Spleen (tissue), 11 donors: ENCODE measurements at regions not wholly inside any gene's neighbourhood (a gene's known extent, or its start where the extent isn't known, plus 50 kb on each side); places are given as distances from the start of the nearest gene placed in this dataset.

ENCODE experiments used
- DNase-seq: peaks from one replicate; pipeline ENCODE4 v3.0.0-alpha.2; 2020
- H3K27ac ChIP-seq, 8 donors: fragments of 200-600 bp; sonication (generic) in 7 of 8; 1 replicate in 4 of 8; 2 replicates in 4 of 8; pipeline versions ENCODE4 v1.5.0 to v1.8.0; 2016 to 2021; ENCODE audit warnings: inconsistent platforms in 4 of 8, mild to moderate bottlenecking in 4 of 8, moderate library complexity in 1 of 8
- H3K27me3 ChIP-seq, 7 donors: fragments of 200-600 bp; sonication (generic) in 6 of 7; replicated peaks in 1 of 7; 1 replicate in 4 of 7; 2 replicates in 3 of 7; pipeline versions ENCODE4 v1.5.0 to v1.8.0; 2016 to 2021; ENCODE audit warnings: inconsistent platforms in 3 of 7, mild to moderate bottlenecking in 1 of 7
- H3K36me3 ChIP-seq, 6 donors: fragments of 200-600 bp; sonication (generic) in 5 of 6; 1 replicate in 4 of 6; 2 replicates in 2 of 6; pipeline versions ENCODE4 v1.5.0 to v1.8.0; 2016 to 2021; ENCODE audit warnings: inconsistent platforms in 2 of 6
- H3K4me1 ChIP-seq, 6 donors: fragments of 200-600 bp; sonication (generic) in 5 of 6; 1 replicate in 3 of 6; 2 replicates in 3 of 6; pipeline versions ENCODE4 v1.5.0 to v1.8.0; 2016 to 2021; ENCODE audit warnings: inconsistent platforms in 3 of 6
- H3K4me3 ChIP-seq, 8 donors: fragments of 200-600 bp; sonication (generic) in 7 of 8; 1 replicate in 4 of 8; 2 replicates in 4 of 8; pipeline versions ENCODE4 v1.5.0 to v1.8.0; 2016 to 2021; ENCODE audit warnings: inconsistent platforms in 4 of 8, mild to moderate bottlenecking in 4 of 8, moderate library complexity in 2 of 8
- H3K9me3 ChIP-seq, 8 donors: fragments of 200-600 bp; sonication (generic) in 7 of 8; 1 replicate in 4 of 8; 2 replicates in 4 of 8; pipeline versions ENCODE4 v1.5.0 to v1.8.0; 2016 to 2021; ENCODE audit warnings: inconsistent platforms in 4 of 8
- CTCF ChIP-seq, 11 experiments: fragments of 200-600 bp in 7 of 11; fragments of 450-650 bp in 4 of 11; sonication (generic) in 4 of 11; IDR thresholded peaks in 8 of 11; conservative IDR thresholded peaks in 3 of 11; 1 replicate in 7 of 11; 2 replicates in 4 of 11; pipeline versions ENCODE4 v1.4.0 to v1.8.0; 2016 to 2021; ENCODE audit warnings: antibody characterized with exemption in 11 of 11, inconsistent platforms in 4 of 11, mild to moderate bottlenecking in 1 of 11
- POLR2A ChIP-seq, 3 donors: fragments of 450-650 bp; IDR thresholded peaks; one replicate each; pipeline ENCODE4 v1.5.1; 2017; ENCODE audit warnings: antibody characterized with exemption in 3 of 3, mild to moderate bottlenecking in 1 of 3
- POLR2AphosphoS5 ChIP-seq, 3 donors: sonication (generic); formaldehyde crosslinking; IDR thresholded peaks; one replicate each; pipeline ENCODE4 v1.5.1; 2017; ENCODE audit warnings: antibody characterized with exemption in 3 of 3
- WGBS, 5 donors: extraction: QIAGEN DNeasy Blood & Tissue Kit in 3 of 5; methylation state at CpG; one replicate each; pipeline versions ENCODE4 v1.1.5 to v1.1.7; 2013 to 2018; 5-methylcytosine and 5-hydroxymethylcytosine counted together
- intact Hi-C: fragments of 100-400 bp; cut with DNase I; formaldehyde crosslinking; loops from one replicate; pipeline ENCODE4 v1.15.0; 2023; ENCODE audit warnings: low total_unique reads
- donor health status: healthy with polysubstance abuse.
- donor health status: DM: no; HTN: no; CAD: no; lungs with moderate emphysema.
- donor health status: DM: no; HTN: no; CAD: no.
- donor health status: Bipolar disorder and iron deficiency.
- donor health status: healthy.
- donor health status: DM: no; HTN: no; CAD: no.
- donor health status: DM: yes; HTN: yes; CAD: no.

- intact Hi-C loops, result no loop called here
- Histone ChIP-seq H3K27ac (no peak overlapping the region), H3K9me3 (no peaks in the 10 kb centered on the region), H3K27me3 (no peaks in the 10 kb centered on the region), H3K36me3 (no peaks in the 10 kb centered on the region), H3K4me3 (no peak overlapping the region), H3K4me1 (no peaks in the 10 kb centered on the region)
- DNase-seq, result no peak
- TF ChIP-seq POLR2AphosphoS5 (IDR thresholded peaks at IDR 0.05), result no peak
- TF ChIP-seq POLR2A (IDR thresholded peaks at IDR 0.05), result no peak
- TF ChIP-seq CTCF (IDR thresholded peaks at IDR 0.05 in 8 of 11, conservative IDR thresholded peaks at IDR 0.05 in 3 of 11), result no peak
- 79 to 94% (median 87%) methylated on average over 1 of the region's 1 CpG for WGBS, 5 donors
Observed at GRCh38 chr2:158912765-158913164, 55.7 kb upstream of the TANC1 start.

- H3K27me3 ChIP-seq, result no peaks in the 10 kb centered on the region
- intact Hi-C loops, result no loop called here
- TF ChIP-seq POLR2A (IDR thresholded peaks at IDR 0.05) (no peak), CTCF (IDR thresholded peaks at IDR 0.05 in 8 of 11, conservative IDR thresholded peaks at IDR 0.05 in 3 of 11) (no peak), POLR2AphosphoS5 (IDR thresholded peaks at IDR 0.05) (no peak)
- H3K9me3 ChIP-seq, result no peaks in the 10 kb centered on the region
- H3K36me3 ChIP-seq, result no peaks in the 10 kb centered on the region
- no peak overlapping the region for H3K4me3 ChIP-seq
- no peaks in the 10 kb centered on the region for H3K4me1 ChIP-seq
- DNase-seq, result no peak
- no peak overlapping the region for H3K27ac ChIP-seq
Observed at GRCh38 chr2:158914066-158914465, 54.4 kb upstream of the TANC1 start.

- Histone ChIP-seq H3K4me3 (no peak overlapping the region), H3K27ac (no peak overlapping the region), H3K36me3 (no peaks in the 10 kb centered on the region), H3K9me3 (no peaks in the 10 kb centered on the region), H3K27me3 (no peaks in the 10 kb centered on the region), H3K4me1 (no peaks in the 10 kb centered on the region)
- TF ChIP-seq POLR2A (IDR thresholded peaks at IDR 0.05) (no peak), POLR2AphosphoS5 (IDR thresholded peaks at IDR 0.05) (no peak), CTCF (IDR thresholded peaks at IDR 0.05 in 8 of 11, conservative IDR thresholded peaks at IDR 0.05 in 3 of 11) (no peak)
- no peak for DNase-seq
- 68 to 82% (median 79%) methylated on average over 2 of the region's 2 CpGs for WGBS, 5 donors
- intact Hi-C loops, result no loop called here
Observed at GRCh38 chr2:158914731-158915130, 53.7 kb upstream of the TANC1 start.

GRCh38 chr2:158917121-158917520, 51.3 kb upstream of the TANC1 start:
- intact Hi-C loops, result no loop called here
- no peak for DNase-seq
- 75 to 88% (median 82%) methylated on average over 2 of the region's 2 CpGs for WGBS, 5 donors

More at GRCh38 chr2:158917121-158917520, 51.3 kb upstream of the TANC1 start:
- TF ChIP-seq CTCF (IDR thresholded peaks at IDR 0.05 in 8 of 11, conservative IDR thresholded peaks at IDR 0.05 in 3 of 11) (no peak), POLR2A (IDR thresholded peaks at IDR 0.05) (no peak), POLR2AphosphoS5 (IDR thresholded peaks at IDR 0.05) (no peak)
- Histone ChIP-seq H3K4me1 (no peaks in the 10 kb centered on the region), H3K27ac (no peak overlapping the region), H3K4me3 (no peak overlapping the region), H3K9me3 (no peaks in the 10 kb centered on the region), H3K36me3 (no peaks in the 10 kb centered on the region), H3K27me3 (no peaks in the 10 kb centered on the region)
